ENCODE measurements at regions not wholly inside any gene's neighbourhood (a gene's known extent, or its start where the extent isn't known, plus 50 kb on each side); places are given as distances from the start of the nearest gene placed in this dataset.

GRCh38 chr12:19010726-19011125 is 118.8 kb upstream of the PLEKHA5 start:
- Histone ChIP-seq H3K79me2 (ENCODE audit: low read length) (no peaks in the 10 kb centered on the region), H3F3A (ENCODE audit: insufficient read depth, low read length) (no peaks in the 10 kb centered on the region)

GRCh38 chr12:19012965-19013364 is 116.6 kb upstream of the PLEKHA5 start:
- Histone ChIP-seq H3K9ac (ENCODE audit: low read length) (no peak overlapping the region), H3K27me3 (replicated peaks; ENCODE audit: insufficient read depth, low read length) (no peaks in the 10 kb centered on the region), H3K79me2 (ENCODE audit: low read length) (no peaks in the 10 kb centered on the region), H3K9me3 (replicated peaks; ENCODE audit: insufficient read depth, low read length) (no peaks in the 10 kb centered on the region), H3K36me3 (replicated peaks; ENCODE audit: insufficient read depth, low read length) (no peaks in the 10 kb centered on the region), H4K20me1 (ENCODE audit: insufficient read depth, low read length) (no peaks in the 10 kb centered on the region), H3K4me1 (ENCODE audit: low read length) (no peaks in the 10 kb centered on the region), H2AFZ (ENCODE audit: low read length) (no peak overlapping the region), H3F3A (ENCODE audit: insufficient read depth, low read length) (no peaks in the 10 kb centered on the region), H3K4me2 (ENCODE audit: low read depth, low read length) (no peak overlapping the region), H3K27ac (ENCODE audit: low read length) (no peak overlapping the region), H3K9me2 (replicated peaks; ENCODE audit: insufficient read depth, low read length) (no peaks in the 10 kb centered on the region), H3K4me3 (ENCODE audit: low read length) (no peak overlapping the region)
- TF ChIP-seq EZH2 (optimal IDR thresholded peaks at IDR 0.05; ENCODE audit: low read depth, low read length) (no peak), CTCF (IDR thresholded peaks at IDR 0.05; ENCODE audit: low read length) (no peak), EZH2phosphoT487 (IDR thresholded peaks at IDR 0.05; ENCODE audit: low read length) (no peak)
- DNase-seq, result no peak

More at GRCh38 chr12:19010726-19011125, 118.8 kb upstream of the PLEKHA5 start:
- no peaks in the 10 kb centered on the region for H3K27me3 ChIP-seq (replicated peaks; ENCODE audit: insufficient read depth, low read length)
- no peak overlapping the region for H3K9ac ChIP-seq (ENCODE audit: low read length)
- no peak for TF ChIP-seq EZH2 (optimal IDR thresholded peaks at IDR 0.05; ENCODE audit: low read depth, low read length)
- H3K4me1 ChIP-seq (ENCODE audit: low read length), result no peaks in the 10 kb centered on the region
- no peak overlapping the region for H3K27ac ChIP-seq (ENCODE audit: low read length)
- no peak for DNase-seq
- H4K20me1 ChIP-seq (ENCODE audit: insufficient read depth, low read length), result no peaks in the 10 kb centered on the region
- H3K9me3 ChIP-seq (replicated peaks; ENCODE audit: insufficient read depth, low read length), result no peaks in the 10 kb centered on the region
- no peaks in the 10 kb centered on the region for H3K9me2 ChIP-seq (replicated peaks; ENCODE audit: insufficient read depth, low read length)
- H3K4me2 ChIP-seq (ENCODE audit: low read depth, low read length), result no peak overlapping the region
- H3K4me3 ChIP-seq (ENCODE audit: low read length), result no peak overlapping the region
- H2AFZ ChIP-seq (ENCODE audit: low read length), result no peak overlapping the region
- H3K36me3 ChIP-seq (replicated peaks; ENCODE audit: insufficient read depth, low read length), result no peaks in the 10 kb centered on the region

- no peak for DNase-seq
- H3K4me1 ChIP-seq (ENCODE audit: low read length), result no peaks in the 10 kb centered on the region
- no peak overlapping the region for H2AFZ ChIP-seq (ENCODE audit: low read length)
- H4K20me1 ChIP-seq (ENCODE audit: insufficient read depth, low read length), result no peaks in the 10 kb centered on the region
- H3K4me2 ChIP-seq (ENCODE audit: low read depth, low read length), result no peak overlapping the region
- TF ChIP-seq CTCF (IDR thresholded peaks at IDR 0.05; ENCODE audit: low read length) (no peak), EZH2phosphoT487 (IDR thresholded peaks at IDR 0.05; ENCODE audit: low read length) (no peak), EZH2 (optimal IDR thresholded peaks at IDR 0.05; ENCODE audit: low read depth, low read length) (no peak)
- H3F3A ChIP-seq (ENCODE audit: insufficient read depth, low read length), result no peaks in the 10 kb centered on the region
- no peaks in the 10 kb centered on the region for H3K36me3 ChIP-seq (replicated peaks; ENCODE audit: insufficient read depth, low read length)
- no peak overlapping the region for H3K4me3 ChIP-seq (ENCODE audit: low read length)
- no peaks in the 10 kb centered on the region for H3K9me3 ChIP-seq (replicated peaks; ENCODE audit: insufficient read depth, low read length)
- no peaks in the 10 kb centered on the region for H3K27me3 ChIP-seq (replicated peaks; ENCODE audit: insufficient read depth, low read length)
- no peak overlapping the region for H3K27ac ChIP-seq (ENCODE audit: low read length)
- no peaks in the 10 kb centered on the region for H3K79me2 ChIP-seq (ENCODE audit: low read length)
- H3K9ac ChIP-seq (ENCODE audit: low read length), result no peak overlapping the region
- no peaks in the 10 kb centered on the region for H3K9me2 ChIP-seq (replicated peaks; ENCODE audit: insufficient read depth, low read length)
Measured at GRCh38 chr12:19014240-19014639, 115.3 kb upstream of the PLEKHA5 start.

GRCh38 chr12:19015285-19015684 is 114.2 kb upstream of the PLEKHA5 start:
- Histone ChIP-seq H3K4me1 (ENCODE audit: low read length) (no peaks in the 10 kb centered on the region), H3K79me2 (ENCODE audit: low read length) (no peaks in the 10 kb centered on the region), H3K9ac (ENCODE audit: low read length) (no peak overlapping the region), H3K9me2 (replicated peaks; ENCODE audit: insufficient read depth, low read length) (no peaks in the 10 kb centered on the region), H3K9me3 (replicated peaks; ENCODE audit: insufficient read depth, low read length) (no peaks in the 10 kb centered on the region), H3K36me3 (replicated peaks; ENCODE audit: insufficient read depth, low read length) (no peaks in the 10 kb centered on the region), H3F3A (ENCODE audit: insufficient read depth, low read length) (no peaks in the 10 kb centered on the region), H2AFZ (ENCODE audit: low read length) (no peak overlapping the region), H3K27ac (ENCODE audit: low read length) (no peak overlapping the region), H3K4me2 (ENCODE audit: low read depth, low read length) (no peak overlapping the region), H4K20me1 (ENCODE audit: insufficient read depth, low read length) (no peaks in the 10 kb centered on the region), H3K4me3 (ENCODE audit: low read length) (no peak overlapping the region), H3K27me3 (replicated peaks; ENCODE audit: insufficient read depth, low read length) (no peaks in the 10 kb centered on the region)
- TF ChIP-seq EZH2 (optimal IDR thresholded peaks at IDR 0.05; ENCODE audit: low read depth, low read length), result no peak
- TF ChIP-seq CTCF (IDR thresholded peaks at IDR 0.05; ENCODE audit: low read length), result no peak
- no peak for TF ChIP-seq EZH2phosphoT487 (IDR thresholded peaks at IDR 0.05; ENCODE audit: low read length)
- DNase-seq, result no peak
